ENCODE measurements at regions not wholly inside any gene's neighbourhood (a gene's known extent, or its start where the extent isn't known, plus 50 kb on each side); places are given as distances from the start of the nearest gene placed in this dataset.

DNA sequence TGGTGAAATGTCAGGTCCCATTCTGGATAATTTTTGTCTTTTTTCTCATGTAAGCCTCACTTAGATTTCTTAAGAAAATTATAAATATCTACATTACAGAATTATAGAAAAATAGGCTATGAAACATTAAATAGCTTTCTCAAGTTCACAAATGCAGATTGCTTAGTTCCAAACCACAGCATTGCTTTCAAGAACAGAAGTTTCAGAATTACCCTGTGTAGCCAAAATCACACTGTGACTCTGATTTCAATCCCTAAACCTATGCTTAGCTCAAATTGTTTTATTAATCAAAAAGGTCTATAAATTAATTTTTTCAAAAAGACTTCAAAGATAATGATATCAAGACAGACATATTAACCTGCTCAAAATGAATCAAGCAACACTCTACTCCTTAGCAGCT lies 881.2 kb upstream of the PCDH20 start:
- FAIRE-seq: no peak
- Histone ChIP-seq H3K9me3 (ENCODE audit: insufficient read depth, low read depth, low read length) (no peaks in the 10 kb centered on the region), H3K4me2 (ENCODE audit: low read length) (no peak overlapping the region), H3K4me1 (ENCODE audit: insufficient read depth, low read length) (no peaks in the 10 kb centered on the region), H3K9ac (ENCODE audit: low read length) (no peak overlapping the region), H3K4me3 (ENCODE audit: insufficient read depth, low read depth, low read length) (no peak overlapping the region), H3K27me3 (ENCODE audit: insufficient read depth, low read length) (no peaks in the 10 kb centered on the region), H3K36me3 (ENCODE audit: insufficient read depth, low read length) (no peaks in the 10 kb centered on the region), H4K20me1 (ENCODE audit: insufficient read depth, low read length) (no peaks in the 10 kb centered on the region), H3K27ac (ENCODE audit: low read depth, low read length) (no peak overlapping the region), H2AFZ (ENCODE audit: low read depth, low read length) (no peak overlapping the region), H3K79me2 (ENCODE audit: insufficient read depth, low read length) (no peaks in the 10 kb centered on the region)
- Mint-ChIP-seq H3K36me3 (ENCODE audit: low read depth, unreplicated experiment) (no peaks in the 10 kb centered on the region), H3K4me1 (ENCODE audit: low read depth, unreplicated experiment) (no peaks in the 10 kb centered on the region), H3K27me3 (ENCODE audit: low read depth, unreplicated experiment) (no peaks in the 10 kb centered on the region), H3K9me3 (ENCODE audit: unreplicated experiment) (no peaks in the 10 kb centered on the region), H3K27ac (ENCODE audit: unreplicated experiment) (no peak overlapping the region), H3K4me3 (ENCODE audit: unreplicated experiment) (no peak overlapping the region)
- no peak for TF ChIP-seq EZH2 (IDR thresholded peaks at IDR 0.05; ENCODE audit: insufficient read depth, low read length)
- TF ChIP-seq, protein P1, sequence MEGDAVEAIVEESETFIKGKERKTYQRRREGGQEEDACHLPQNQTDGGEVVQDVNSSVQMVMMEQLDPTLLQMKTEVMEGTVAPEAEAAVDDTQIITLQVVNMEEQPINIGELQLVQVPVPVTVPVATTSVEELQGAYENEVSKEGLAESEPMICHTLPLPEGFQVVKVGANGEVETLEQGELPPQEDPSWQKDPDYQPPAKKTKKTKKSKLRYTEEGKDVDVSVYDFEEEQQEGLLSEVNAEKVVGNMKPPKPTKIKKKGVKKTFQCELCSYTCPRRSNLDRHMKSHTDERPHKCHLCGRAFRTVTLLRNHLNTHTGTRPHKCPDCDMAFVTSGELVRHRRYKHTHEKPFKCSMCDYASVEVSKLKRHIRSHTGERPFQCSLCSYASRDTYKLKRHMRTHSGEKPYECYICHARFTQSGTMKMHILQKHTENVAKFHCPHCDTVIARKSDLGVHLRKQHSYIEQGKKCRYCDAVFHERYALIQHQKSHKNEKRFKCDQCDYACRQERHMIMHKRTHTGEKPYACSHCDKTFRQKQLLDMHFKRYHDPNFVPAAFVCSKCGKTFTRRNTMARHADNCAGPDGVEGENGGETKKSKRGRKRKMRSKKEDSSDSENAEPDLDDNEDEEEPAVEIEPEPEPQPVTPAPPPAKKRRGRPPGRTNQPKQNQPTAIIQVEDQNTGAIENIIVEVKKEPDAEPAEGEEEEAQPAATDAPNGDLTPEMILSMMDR (IDR thresholded peaks at IDR 0.05; ENCODE audit: insufficient read depth, low read depth, low read length): no peak
- no peak for DNase-seq (ENCODE audit: low read depth)

DNA sequence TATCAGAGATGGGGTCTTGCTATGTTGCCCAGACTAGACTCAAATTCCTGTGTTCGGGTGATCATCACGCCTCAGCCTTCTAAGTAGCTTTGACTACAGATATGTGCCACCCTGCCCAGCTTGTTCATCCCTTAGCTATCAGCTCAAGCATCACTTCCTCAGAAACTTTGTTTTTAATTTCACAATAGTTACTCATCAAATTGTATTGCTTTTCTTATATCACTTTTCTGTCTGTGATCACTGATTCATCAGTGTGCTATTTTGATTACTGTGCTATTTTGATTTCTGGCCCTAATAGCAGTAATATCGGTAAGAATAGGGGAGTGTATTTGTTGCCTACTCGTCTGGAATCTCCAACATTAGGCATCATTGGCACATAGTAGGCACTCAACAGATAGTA lies 878.6 kb upstream of the PCDH20 start:
- Histone ChIP-seq H3K27me3 (ENCODE audit: insufficient read depth, low read length) (no peaks in the 10 kb centered on the region), H4K20me1 (ENCODE audit: insufficient read depth, low read length) (no peaks in the 10 kb centered on the region), H3K27ac (ENCODE audit: low read depth, low read length) (no peak overlapping the region), H3K36me3 (ENCODE audit: insufficient read depth, low read length) (no peaks in the 10 kb centered on the region), H2AFZ (ENCODE audit: low read depth, low read length) (no peak overlapping the region), H3K9ac (ENCODE audit: low read length) (no peak overlapping the region), H3K79me2 (ENCODE audit: insufficient read depth, low read length) (no peaks in the 10 kb centered on the region), H3K9me3 (ENCODE audit: insufficient read depth, low read depth, low read length) (no peaks in the 10 kb centered on the region), H3K4me1 (ENCODE audit: insufficient read depth, low read length) (no peaks in the 10 kb centered on the region), H3K4me2 (ENCODE audit: low read length) (no peak overlapping the region), H3K4me3 (ENCODE audit: insufficient read depth, low read depth, low read length) (no peak overlapping the region)
- DNase-seq (ENCODE audit: low read depth) (peak; percentile 1), FAIRE-seq (no peak)
- TF ChIP-seq EZH2 (IDR thresholded peaks at IDR 0.05; ENCODE audit: insufficient read depth, low read length): no peak
- TF ChIP-seq, protein P1 (IDR thresholded peaks at IDR 0.05; ENCODE audit: insufficient read depth, low read depth, low read length): no peak
- Mint-ChIP-seq H3K4me1 (ENCODE audit: low read depth, unreplicated experiment) (no peaks in the 10 kb centered on the region), H3K9me3 (ENCODE audit: unreplicated experiment) (peaks cover 3% of the 10 kb centered on the region), H3K36me3 (ENCODE audit: low read depth, unreplicated experiment) (no peaks in the 10 kb centered on the region), H3K27me3 (ENCODE audit: low read depth, unreplicated experiment) (no peaks in the 10 kb centered on the region), H3K4me3 (ENCODE audit: unreplicated experiment) (no peak overlapping the region), H3K27ac (ENCODE audit: unreplicated experiment) (no peak overlapping the region)

DNA sequence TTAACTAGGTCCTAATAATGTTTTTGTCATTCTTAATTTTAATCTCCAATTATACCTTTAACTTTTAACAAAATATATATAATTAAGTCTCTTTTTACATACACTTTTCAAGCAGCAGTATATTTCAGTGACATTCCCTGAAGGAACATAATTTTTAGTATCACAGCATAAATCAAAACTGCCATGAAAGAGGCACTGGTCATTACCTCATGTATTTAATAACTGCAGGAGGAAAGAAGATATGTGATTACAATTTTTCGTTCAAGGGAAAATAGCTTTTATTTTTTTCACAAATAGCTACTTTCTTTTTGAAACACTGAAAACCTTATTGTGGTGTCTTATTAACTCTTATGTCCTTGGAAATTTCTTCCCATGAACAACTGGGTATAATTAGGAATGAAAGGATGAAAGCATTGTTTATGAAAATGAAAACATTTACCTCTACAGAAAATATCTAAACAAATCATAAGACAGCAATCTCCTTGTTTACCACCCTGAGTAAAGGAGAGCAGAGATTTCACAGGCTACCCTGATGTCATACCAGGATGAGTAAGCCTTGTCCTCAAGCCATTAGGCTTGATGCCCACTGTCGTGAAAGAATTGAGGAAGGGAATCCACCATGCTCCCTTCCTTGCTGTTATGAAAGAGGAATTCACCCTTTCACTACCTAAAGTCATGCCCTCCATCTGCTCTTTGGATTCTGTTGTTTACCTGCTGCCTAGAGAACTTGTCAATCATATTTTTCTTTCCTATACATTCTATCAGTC lies 877.2 kb upstream of the PCDH20 start:
- H3K9me3 ChIP-seq (ENCODE audit: insufficient read depth, low read depth, low read length): no peaks in the 10 kb centered on the region
- H3K27ac ChIP-seq (ENCODE audit: low read depth, low read length): no peak overlapping the region
- no peaks in the 10 kb centered on the region for H3K4me1 ChIP-seq (ENCODE audit: insufficient read depth, low read length)
- H3K36me3 Mint-ChIP-seq (ENCODE audit: low read depth, unreplicated experiment): no peaks in the 10 kb centered on the region
- H2AFZ ChIP-seq (ENCODE audit: low read depth, low read length): no peak overlapping the region
- peaks cover 3% of the 10 kb centered on the region for H3K9me3 Mint-ChIP-seq (ENCODE audit: unreplicated experiment)
- H3K36me3 ChIP-seq (ENCODE audit: insufficient read depth, low read length): no peaks in the 10 kb centered on the region
- no peaks in the 10 kb centered on the region for H3K27me3 Mint-ChIP-seq (ENCODE audit: low read depth, unreplicated experiment)
- no peaks in the 10 kb centered on the region for H3K4me1 Mint-ChIP-seq (ENCODE audit: low read depth, unreplicated experiment)
- no peak for TF ChIP-seq EZH2 (IDR thresholded peaks at IDR 0.05; ENCODE audit: insufficient read depth, low read length)
- TF ChIP-seq, protein P1 (IDR thresholded peaks at IDR 0.05; ENCODE audit: insufficient read depth, low read depth, low read length): no peak
- H4K20me1 ChIP-seq (ENCODE audit: insufficient read depth, low read length): no peaks in the 10 kb centered on the region
- H3K27ac Mint-ChIP-seq (ENCODE audit: unreplicated experiment): no peak overlapping the region
- no peaks in the 10 kb centered on the region for H3K79me2 ChIP-seq (ENCODE audit: insufficient read depth, low read length)
- no peak overlapping the region for H3K4me3 ChIP-seq (ENCODE audit: insufficient read depth, low read depth, low read length)
- no peak for DNase-seq (ENCODE audit: low read depth)
- no peaks in the 10 kb centered on the region for H3K27me3 ChIP-seq (ENCODE audit: insufficient read depth, low read length)
- no peak for FAIRE-seq
- H3K4me3 Mint-ChIP-seq (ENCODE audit: unreplicated experiment): no peak overlapping the region
- no peak overlapping the region for H3K9ac ChIP-seq (ENCODE audit: low read length)
- no peak overlapping the region for H3K4me2 ChIP-seq (ENCODE audit: low read length)

Data from astrocyte (in vitro differentiated cells and primary cell).